ENCODE measurements at regions not wholly inside any gene's neighbourhood (a gene's known extent, or its start where the extent isn't known, plus 50 kb on each side); places are given as distances from the start of the nearest gene placed in this dataset.

DNA sequence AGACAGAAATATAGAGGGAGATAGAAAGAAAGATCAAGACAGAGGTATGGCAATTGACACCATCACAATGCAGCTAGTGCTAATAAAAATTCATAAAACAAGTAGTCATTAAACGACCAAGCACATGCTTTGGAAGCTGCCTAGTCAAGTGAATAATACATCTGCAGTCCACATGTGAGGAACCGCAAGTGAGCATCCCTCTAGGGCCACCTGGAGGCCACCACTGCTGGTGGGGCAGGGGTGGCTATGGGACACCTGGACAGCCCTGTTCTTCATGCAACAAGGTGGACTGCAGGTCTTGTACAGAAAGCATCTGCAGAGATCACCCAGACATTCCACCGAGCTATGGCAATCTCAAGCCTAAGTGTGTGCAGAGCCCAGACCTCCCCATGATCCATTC lies 451.1 kb upstream of the PFKP start:
- DNase-seq (ENCODE audit: extremely low spot score), result no peak
- POLR2A ChIA-PET, result no interaction called here
- CTCF ChIA-PET, result no interaction called here
- TF ChIP-seq BHLHE40 (IDR thresholded peaks at IDR 0.05; ENCODE audit: borderline replicate concordance) (no peak), FOXK2 (IDR thresholded peaks at IDR 0.05) (no peak), L3MBTL2 (conservative IDR thresholded peaks at IDR 0.05) (no peak), TARDBP (IDR thresholded peaks at IDR 0.05) (no peak), ZNF384 (IDR thresholded peaks at IDR 0.05) (no peak), LEF1 (IDR thresholded peaks at IDR 0.05; ENCODE audit: borderline replicate concordance) (no peak)

DNA sequence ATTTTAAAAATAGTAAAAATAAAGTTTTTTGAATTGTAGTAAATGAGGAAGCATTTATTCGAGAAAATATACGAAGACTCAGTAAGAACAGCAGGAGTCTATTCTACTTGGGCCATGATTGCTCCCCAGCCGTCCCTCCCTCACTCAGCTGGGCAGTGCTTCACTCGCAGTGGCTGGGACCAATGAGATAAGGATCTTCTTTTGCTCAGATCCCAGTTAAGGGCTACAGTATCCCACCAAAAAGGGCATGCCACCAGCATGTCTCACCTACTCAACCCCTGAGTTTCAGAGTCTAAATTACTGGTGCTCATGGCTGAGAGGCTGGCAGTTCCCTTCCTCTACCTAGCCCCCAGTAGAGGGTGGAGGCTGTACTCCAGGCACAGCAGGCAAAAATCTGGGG lies 455.7 kb upstream of the PFKP start:
- ChIA-PET CTCF (no interaction called here), POLR2A (no interaction called here)
- TF ChIP-seq CTBP1 (IDR thresholded peaks at IDR 0.05; ENCODE audit: borderline replicate concordance), result no peak
- no peak for TF ChIP-seq TARDBP (IDR thresholded peaks at IDR 0.05)
- no peak for TF ChIP-seq BHLHE40 (IDR thresholded peaks at IDR 0.05; ENCODE audit: borderline replicate concordance)
- no peak for TF ChIP-seq L3MBTL2 (conservative IDR thresholded peaks at IDR 0.05)
- TF ChIP-seq FOXA1 (IDR thresholded peaks at IDR 0.05), result no peak
- no peak for TF ChIP-seq SP1 (IDR thresholded peaks at IDR 0.05)
- TF ChIP-seq HDGF (IDR thresholded peaks at IDR 0.05; ENCODE audit: borderline replicate concordance), result no peak
- no peak for TF ChIP-seq FOXM1 (IDR thresholded peaks at IDR 0.05; ENCODE audit: borderline replicate concordance)
- no peak for DNase-seq (ENCODE audit: extremely low spot score)

DNA sequence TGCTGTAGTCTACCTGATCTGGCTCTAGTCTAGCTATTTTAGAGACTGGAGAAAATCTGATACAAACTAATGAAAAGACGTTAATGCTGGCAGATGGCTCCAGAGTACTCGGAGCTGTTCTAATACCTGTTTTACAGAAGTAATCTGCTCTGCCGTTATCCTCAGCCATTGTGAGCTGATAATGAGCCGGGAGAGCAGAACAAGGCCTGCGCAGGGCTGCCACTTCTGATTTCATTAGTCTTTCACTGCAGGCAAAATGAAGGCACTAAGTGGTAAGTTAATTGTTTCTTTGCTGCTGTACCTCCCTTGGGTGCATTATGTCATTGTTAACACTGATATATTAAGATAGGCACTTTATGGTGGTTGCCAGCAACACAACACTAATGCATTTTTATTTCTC lies 456.4 kb upstream of the PFKP start:
- ChIA-PET CTCF (no interaction called here), POLR2A (no interaction called here)
- no peak for DNase-seq (ENCODE audit: extremely low spot score)
- TF ChIP-seq CTBP1 (IDR thresholded peaks at IDR 0.05; ENCODE audit: borderline replicate concordance), result no peak
- no peak for TF ChIP-seq TARDBP (IDR thresholded peaks at IDR 0.05)
- TF ChIP-seq FOXA1 (IDR thresholded peaks at IDR 0.05), result no peak
- TF ChIP-seq FOXM1 (IDR thresholded peaks at IDR 0.05; ENCODE audit: borderline replicate concordance), result no peak
- TF ChIP-seq SUZ12 (IDR thresholded peaks at IDR 0.05), result no peak

DNA sequence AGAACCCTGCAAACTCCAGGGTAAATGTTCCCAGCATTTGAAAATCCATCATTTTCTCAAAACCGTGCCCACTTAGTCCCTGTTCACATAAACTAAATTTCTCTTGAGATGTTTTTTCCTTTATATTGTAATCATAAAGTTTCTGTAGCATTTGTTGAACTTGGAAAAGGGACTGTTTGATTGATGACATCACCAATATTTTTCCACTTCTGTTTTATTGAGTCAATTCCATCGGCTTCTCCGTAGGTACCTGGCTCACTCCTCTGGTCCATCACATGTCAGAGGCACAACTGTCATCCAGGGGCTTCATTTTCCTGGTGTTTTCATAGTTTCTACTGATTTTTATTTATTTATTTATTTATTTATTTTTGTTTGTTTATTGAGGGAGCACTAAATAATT lies 462.5 kb upstream of the PFKP start:
- CTCF ChIA-PET, result no interaction called here
- POLR2A ChIA-PET, result no interaction called here
- TF ChIP-seq ELF4 (IDR thresholded peaks at IDR 0.05) (no peak), NFRKB (IDR thresholded peaks at IDR 0.05) (no peak), ZNF384 (IDR thresholded peaks at IDR 0.05) (no peak), FOXA1 (IDR thresholded peaks at IDR 0.05) (no peak), HDGF (IDR thresholded peaks at IDR 0.05; ENCODE audit: borderline replicate concordance) (no peak), FOXK2 (IDR thresholded peaks at IDR 0.05) (no peak), FOXM1 (IDR thresholded peaks at IDR 0.05; ENCODE audit: borderline replicate concordance) (no peak)
- DNase-seq (ENCODE audit: extremely low spot score), result no peak

DNA sequence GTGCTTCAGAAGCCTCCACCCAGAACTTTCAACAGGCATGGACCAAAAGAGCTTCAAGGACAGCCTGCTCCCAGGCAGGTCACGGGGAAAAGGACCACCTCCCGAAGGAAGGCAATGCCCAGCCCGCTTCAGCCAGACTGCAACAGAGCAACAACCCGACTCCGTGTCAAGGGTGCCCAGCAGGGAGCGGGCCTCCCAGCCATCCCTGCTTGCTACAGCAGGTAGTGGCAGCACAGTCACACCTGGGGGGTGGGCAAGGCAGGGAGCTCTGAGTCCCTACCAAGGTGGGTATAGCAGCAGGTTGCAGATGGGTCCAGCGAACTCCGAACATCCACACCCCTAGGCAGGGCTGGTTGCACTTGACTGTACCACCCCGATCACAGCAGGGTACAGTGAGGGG lies 467.8 kb upstream of the PFKP start:
- TF ChIP-seq ELF4 (IDR thresholded peaks at IDR 0.05) (no peak), SP1 (IDR thresholded peaks at IDR 0.05) (no peak), FOXA1 (IDR thresholded peaks at IDR 0.05) (no peak), BHLHE40 (IDR thresholded peaks at IDR 0.05; ENCODE audit: borderline replicate concordance) (no peak), FOXM1 (IDR thresholded peaks at IDR 0.05; ENCODE audit: borderline replicate concordance) (no peak), CTBP1 (IDR thresholded peaks at IDR 0.05; ENCODE audit: borderline replicate concordance) (no peak), ARNT (IDR thresholded peaks at IDR 0.05) (no peak), HDGF (IDR thresholded peaks at IDR 0.05; ENCODE audit: borderline replicate concordance) (no peak), L3MBTL2 (conservative IDR thresholded peaks at IDR 0.05) (no peak), TARDBP (IDR thresholded peaks at IDR 0.05) (no peak), FOXK2 (IDR thresholded peaks at IDR 0.05) (no peak), NFRKB (IDR thresholded peaks at IDR 0.05) (no peak), SUZ12 (IDR thresholded peaks at IDR 0.05) (no peak), ZNF384 (IDR thresholded peaks at IDR 0.05) (no peak), LEF1 (IDR thresholded peaks at IDR 0.05; ENCODE audit: borderline replicate concordance) (no peak)
- TF ChIP-seq, protein P1, sequence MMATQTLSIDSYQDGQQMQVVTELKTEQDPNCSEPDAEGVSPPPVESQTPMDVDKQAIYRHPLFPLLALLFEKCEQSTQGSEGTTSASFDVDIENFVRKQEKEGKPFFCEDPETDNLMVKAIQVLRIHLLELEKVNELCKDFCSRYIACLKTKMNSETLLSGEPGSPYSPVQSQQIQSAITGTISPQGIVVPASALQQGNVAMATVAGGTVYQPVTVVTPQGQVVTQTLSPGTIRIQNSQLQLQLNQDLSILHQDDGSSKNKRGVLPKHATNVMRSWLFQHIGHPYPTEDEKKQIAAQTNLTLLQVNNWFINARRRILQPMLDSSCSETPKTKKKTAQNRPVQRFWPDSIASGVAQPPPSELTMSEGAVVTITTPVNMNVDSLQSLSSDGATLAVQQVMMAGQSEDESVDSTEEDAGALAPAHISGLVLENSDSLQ (IDR thresholded peaks at IDR 0.05), result no peak
- DNase-seq (ENCODE audit: extremely low spot score), result no peak
- ChIA-PET CTCF (no interaction called here), POLR2A (no interaction called here)

DNA sequence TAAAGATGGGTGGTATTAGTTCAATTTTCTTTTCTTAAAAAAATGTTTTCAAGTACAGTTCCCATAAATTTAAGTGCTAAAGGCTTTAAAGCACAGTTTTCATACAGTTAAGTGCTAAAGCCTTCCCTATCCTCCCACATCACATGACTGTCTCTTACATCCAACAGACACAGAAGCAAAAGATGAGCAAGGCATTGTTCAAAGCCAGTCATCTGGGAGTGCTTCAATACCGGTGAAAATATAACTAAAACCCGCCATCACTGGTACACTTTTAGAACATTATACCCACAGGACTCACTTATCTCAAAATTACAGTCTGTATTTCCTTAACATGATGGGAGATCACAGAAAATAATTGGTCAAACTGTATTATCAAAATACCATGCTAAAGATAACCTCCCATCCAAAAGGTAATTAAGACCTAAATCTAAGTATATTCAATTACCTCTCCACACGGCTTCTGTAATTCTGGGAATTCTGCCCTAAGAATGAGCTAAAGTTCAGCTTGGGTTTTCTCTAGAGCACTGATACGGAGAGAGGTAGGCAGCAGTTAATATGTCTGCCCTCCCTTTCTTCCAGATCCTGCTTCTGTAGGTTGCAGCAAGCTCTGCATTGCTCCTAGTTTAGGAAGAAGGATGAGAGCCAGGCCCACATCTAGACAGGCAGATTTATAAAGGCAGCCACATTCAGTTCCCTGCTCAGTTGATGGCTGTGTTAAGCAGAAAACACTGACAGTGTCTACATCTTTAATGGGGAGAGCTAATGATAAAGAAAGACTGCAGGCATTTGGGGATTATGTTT lies 474.8 kb upstream of the PFKP start:
- CTCF ChIA-PET, result no interaction called here

DNA sequence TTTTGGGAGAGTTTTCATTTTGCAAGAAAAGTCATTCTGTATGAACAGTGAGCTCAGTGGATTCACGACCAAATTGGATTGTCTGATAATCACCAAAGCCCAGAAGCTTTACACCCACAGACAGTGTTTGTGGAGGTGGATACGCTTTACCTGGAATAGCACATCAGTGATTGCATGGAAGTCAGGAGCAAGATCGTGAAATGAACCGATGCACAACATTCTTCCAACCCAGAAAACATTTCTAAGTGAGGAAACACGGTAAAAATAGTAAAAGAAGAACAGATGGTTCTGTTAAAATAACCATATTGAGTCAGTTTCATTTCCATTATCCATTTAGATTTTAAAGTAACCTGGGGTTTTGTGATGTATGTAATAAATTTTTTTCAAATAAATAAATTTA lies 478.2 kb upstream of the PFKP start:
- DNase-seq (ENCODE audit: extremely low spot score), result no peak
- TF ChIP-seq BHLHE40 (IDR thresholded peaks at IDR 0.05; ENCODE audit: borderline replicate concordance) (no peak), FOXA1 (IDR thresholded peaks at IDR 0.05) (no peak), SP1 (IDR thresholded peaks at IDR 0.05) (no peak), HDGF (IDR thresholded peaks at IDR 0.05; ENCODE audit: borderline replicate concordance) (no peak), FOXK2 (IDR thresholded peaks at IDR 0.05) (no peak), TARDBP (IDR thresholded peaks at IDR 0.05) (no peak), LEF1 (IDR thresholded peaks at IDR 0.05; ENCODE audit: borderline replicate concordance) (no peak), NFRKB (IDR thresholded peaks at IDR 0.05) (no peak), FOXM1 (IDR thresholded peaks at IDR 0.05; ENCODE audit: borderline replicate concordance) (no peak)
- TF ChIP-seq, protein P1 (IDR thresholded peaks at IDR 0.05), result no peak
- CTCF ChIA-PET, result no interaction called here
- POLR2A ChIA-PET, result no interaction called here

More for the DNA sequence above, 474.8 kb upstream of the PFKP start:
- no peak for TF ChIP-seq SP1 (IDR thresholded peaks at IDR 0.05)
- no peak for DNase-seq (ENCODE audit: extremely low spot score)
- POLR2A ChIA-PET, result no interaction called here
